HG03442 (cell line): ENCODE measurements at regions not wholly inside any gene's neighbourhood (a gene's known extent, or its start where the extent isn't known, plus 50 kb on each side); places are given as distances from the start of the nearest gene placed in this dataset.
"Not testable (repeated sequence)": the region's sequence is repeated elsewhere in the genome, so short reads cannot be mapped to it uniquely, and the experiment has no call there.

ENCODE experiments used
- ATAC-seq: cut with Tn5 transposase; IDR thresholded peaks from one replicate; pipeline ENCODE4 v1.9.1; 2021; ENCODE audit warnings: mild to moderate bottlenecking, moderate library complexity; ENCODE audit not compliant: unreplicated experiment

DNA sequence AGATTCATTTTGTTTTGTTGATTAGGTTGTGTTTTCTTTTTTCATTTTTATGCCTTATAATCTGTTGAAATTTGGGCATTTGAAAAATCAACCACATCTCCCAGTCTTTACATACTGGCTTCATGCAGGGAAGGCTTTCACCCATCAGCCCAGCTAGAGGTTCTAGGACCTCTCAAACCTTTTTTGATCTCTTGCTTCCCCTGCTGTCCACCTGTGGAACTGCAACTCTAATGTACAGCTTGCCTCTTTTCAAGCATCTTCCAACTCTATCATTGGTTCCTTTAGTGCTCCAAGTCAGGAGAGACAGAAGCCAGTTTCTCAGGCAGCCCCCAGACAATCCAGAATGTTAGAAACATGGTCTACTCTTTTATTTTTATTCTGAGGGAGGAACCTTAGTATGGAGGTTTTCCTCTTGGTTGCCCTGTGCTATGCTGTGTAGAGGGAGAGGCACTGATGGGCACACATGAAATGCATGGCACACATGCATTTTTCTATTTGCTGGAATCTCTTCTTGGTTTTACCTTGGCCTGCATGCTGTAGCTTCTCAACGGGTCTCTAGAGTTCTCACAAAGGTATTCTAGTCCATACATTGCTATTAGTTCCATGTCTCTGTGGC is 107.2 kb upstream of the L3MBTL4 start:
- peak; percentile 61 for ATAC-seq

DNA sequence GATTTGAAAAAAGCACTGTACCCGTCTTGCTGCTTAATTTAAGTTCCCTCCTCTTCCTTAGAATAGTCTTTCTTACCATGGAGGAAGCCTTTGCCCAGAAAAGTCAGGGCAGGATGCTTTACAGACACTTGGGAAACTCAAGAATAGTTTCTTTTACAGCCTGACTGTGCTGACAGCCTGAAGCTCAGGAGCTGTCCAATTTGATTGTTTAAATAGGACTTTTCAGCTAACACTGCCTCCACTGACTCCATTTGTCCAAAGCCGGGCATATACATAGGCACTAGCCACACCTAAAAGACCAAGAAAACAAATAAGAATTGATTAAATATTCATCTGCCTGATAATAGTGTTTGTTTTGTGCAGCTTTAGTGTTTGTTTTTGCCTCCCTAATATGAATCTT is 110.9 kb upstream of the L3MBTL4 start:
- ATAC-seq, result no peak

GRCh38 chr18:6537475-6537874 is 122.8 kb upstream of the L3MBTL4 start:
- peak; percentile 91 for ATAC-seq

DNA sequence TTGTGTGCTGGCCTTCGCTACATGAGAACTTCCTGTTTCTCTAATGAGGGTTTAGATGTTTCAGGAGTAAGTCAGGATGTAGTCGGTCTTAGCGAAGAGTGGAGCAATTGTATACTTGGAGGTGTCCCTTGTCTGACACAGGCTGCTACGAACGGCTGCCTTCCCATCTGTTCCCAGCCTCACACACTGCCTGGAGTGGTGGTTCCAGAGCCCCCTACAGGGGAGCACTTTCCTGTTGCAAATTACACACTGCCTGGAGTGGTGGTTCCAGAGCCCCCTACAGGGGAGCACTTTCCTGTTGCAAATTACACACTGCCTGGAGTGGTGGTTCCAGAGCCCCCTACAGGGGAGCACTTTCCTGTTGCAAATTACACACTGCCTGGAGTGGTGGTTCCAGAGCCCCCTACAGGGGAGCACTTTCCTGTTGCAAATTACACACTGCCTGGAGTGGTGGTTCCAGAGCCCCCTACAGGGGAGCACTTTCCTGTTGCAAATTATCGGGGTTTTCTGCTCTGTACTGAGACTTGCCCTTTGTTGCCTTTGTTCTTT is 126.5 kb upstream of the L3MBTL4 start:
- ATAC-seq, result not testable (repeated sequence)

DNA sequence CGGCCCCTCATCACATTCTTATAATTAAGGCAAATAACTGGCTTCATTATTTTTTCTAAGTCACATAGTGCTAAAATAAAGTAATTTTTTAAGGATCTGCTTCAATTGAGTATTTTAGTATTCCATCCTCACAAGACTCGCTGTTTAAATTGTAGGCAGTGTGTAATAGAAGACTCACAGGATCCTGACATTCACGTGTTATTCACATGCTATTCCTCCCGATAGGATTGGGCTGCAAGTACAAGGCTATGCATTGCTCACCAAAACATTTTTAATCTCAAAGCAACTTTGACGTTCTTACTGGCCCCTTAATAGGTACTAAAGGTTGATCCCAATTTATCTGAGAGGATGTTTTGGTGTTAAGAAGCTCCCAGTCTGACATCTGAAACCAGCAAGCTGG is 127.6 kb upstream of the L3MBTL4 start:
- no peak for ATAC-seq

GRCh38 chr18:6543330-6543908 is 128.7 kb upstream of the L3MBTL4 start:
- ATAC-seq, result no peak

- ATAC-seq, result no peak
These were observed 131.5 kb upstream of the L3MBTL4 start for GRCh38 chr18:6546229-6546628.

- ATAC-seq, result no peak
These were observed 132.8 kb upstream of the L3MBTL4 start for GRCh38 chr18:6547476-6547875.

- no peak for ATAC-seq
These were observed 138.7 kb upstream of the L3MBTL4 start for GRCh38 chr18:6553234-6553900.

DNA sequence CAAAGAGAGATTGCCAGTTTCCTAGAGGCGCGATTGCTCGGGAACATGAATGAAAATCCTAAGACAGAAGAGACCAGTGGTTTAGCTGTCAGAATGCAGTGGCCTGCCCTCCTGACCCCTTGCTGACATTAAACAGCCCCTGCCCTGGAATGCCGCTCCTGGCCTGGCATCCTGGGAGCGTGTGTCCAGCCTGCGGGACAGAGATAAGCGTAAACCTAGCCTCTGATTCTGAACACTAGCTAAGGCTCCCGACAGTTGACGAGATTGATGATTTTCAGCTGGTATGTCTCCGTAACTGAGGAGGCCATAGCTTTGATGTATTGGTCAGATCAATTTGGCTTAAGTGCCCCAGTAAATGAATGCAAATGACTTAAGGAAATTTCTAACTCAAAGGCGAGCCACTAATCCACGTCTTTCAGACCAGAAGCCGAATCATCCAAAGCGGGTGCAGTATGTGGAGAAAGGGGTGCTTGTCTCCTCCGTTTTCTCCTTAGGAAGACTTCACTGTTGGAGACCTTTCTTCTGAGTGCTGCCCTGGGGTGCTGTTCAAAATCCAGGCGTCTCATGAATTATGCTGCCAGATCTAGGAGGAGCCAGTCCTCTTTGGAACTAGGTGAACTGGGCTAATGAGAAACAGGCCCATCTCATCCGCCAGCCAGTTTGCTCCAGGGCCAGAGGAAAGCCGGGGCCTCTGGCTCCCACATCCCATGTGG is 142.5 kb upstream of the L3MBTL4 start:
- no peak for ATAC-seq

- no peak for ATAC-seq
These were observed 143.1 kb upstream of the L3MBTL4 start for GRCh38 chr18:6557770-6558248.

DNA sequence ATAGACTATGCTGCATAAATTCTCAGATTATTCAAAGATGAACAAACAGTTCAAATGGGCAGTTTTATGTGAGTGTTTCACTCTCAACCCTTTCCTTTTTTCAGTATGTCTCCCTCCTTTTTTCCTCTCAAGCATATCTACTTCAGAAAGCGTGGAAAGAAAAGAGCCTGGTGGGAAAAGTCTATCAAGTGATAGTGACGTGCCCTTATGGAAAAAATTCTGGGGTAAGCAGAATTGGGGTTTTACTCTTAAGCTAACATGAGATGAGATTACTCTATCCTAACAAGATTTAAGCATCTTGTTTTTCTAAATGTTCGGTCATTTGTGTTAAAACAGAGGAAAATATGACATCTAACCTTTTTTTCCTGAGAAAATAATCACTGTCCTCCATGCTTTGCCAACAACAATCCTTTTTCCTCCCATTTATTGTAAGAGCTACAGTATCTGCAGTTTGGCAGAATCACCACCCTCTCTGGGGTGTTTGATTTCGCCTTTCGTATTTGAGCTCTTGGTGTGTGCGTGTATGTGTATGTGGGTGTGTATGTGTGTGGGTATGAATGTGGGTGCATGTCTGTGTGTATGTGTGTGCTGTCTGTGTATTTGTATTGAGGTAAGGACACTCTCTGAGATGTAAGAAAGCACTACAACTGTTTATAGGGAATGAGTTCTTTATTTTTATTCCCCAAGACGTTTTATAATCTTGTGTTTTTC is 143.9 kb upstream of the L3MBTL4 start:
- no peak for ATAC-seq

GRCh38 chr18:6559296-6559695 is 144.6 kb upstream of the L3MBTL4 start:
- ATAC-seq, result no peak

- ATAC-seq, result no peak
These were observed 146.3 kb upstream of the L3MBTL4 start for GRCh38 chr18:6561016-6561415.

- no peak for ATAC-seq
These were observed 146.7 kb upstream of the L3MBTL4 start for GRCh38 chr18:6561420-6561861.

DNA sequence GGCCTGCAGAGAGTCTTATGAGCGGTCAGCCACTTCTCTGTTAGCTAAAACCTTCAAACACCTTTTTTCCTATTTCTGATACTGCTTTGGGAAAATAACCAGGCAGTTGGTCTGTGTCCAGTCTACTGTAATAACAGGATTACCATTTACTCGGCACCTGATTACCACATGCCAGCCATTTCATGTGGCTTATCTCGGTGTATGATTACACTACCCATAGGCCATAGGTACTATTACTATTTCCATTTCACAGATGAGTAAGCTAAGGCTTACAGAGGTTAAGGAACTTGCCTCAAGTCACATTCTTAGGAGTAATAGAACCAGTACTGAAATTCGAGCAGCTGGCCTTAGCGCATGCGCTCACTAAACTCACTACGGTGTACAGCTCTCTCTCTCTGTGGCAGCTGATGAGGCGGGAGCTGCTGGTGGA is 147.2 kb upstream of the L3MBTL4 start:
- no peak for ATAC-seq

GRCh38 chr18:6563896-6564295 is 149.2 kb upstream of the L3MBTL4 start:
- no peak for ATAC-seq

- no peak for ATAC-seq
These were observed 150.5 kb upstream of the L3MBTL4 start for GRCh38 chr18:6564950-6565814.

GRCh38 chr18:6565815-6566081 is 151.0 kb upstream of the L3MBTL4 start:
- no peak for ATAC-seq

- ATAC-seq, result no peak
These were observed 151.7 kb upstream of the L3MBTL4 start for GRCh38 chr18:6566338-6566911.
